Keratinocyte (primary cell): ENCODE measurements at regions not wholly inside any gene's neighbourhood (a gene's known extent, or its start where the extent isn't known, plus 50 kb on each side); places are given as distances from the start of the nearest gene placed in this dataset.
"Not testable (repeated sequence)": the region's sequence is repeated elsewhere in the genome, so short reads cannot be mapped to it uniquely, and the experiment has no call there.

Source experiments
- CTCF ChIP-seq, 3 experiments: IDR thresholded peaks in 1 of 3; conservative IDR thresholded peaks in 1 of 3; optimal IDR thresholded peaks in 1 of 3; 2 replicates in 2 of 3; 3 replicates in 1 of 3; pipeline versions ENCODE3 to v1.5.1; 2011; ENCODE audit warnings: low read length in 3 of 3, mild to moderate bottlenecking in 3 of 3, moderate library complexity in 2 of 3, control low read depth in 1 of 3, inconsistent platforms in 1 of 3; ENCODE audit not compliant: insufficient read depth in 2 of 3; ENCODE audit errors: extremely low read depth in 1 of 3
- EZH2 ChIP-seq: IDR thresholded peaks from one replicate; pipeline ENCODE4 v1.6.1; 2012; ENCODE audit warnings: inconsistent platforms, mild to moderate bottlenecking, low read length, moderate library complexity

DNA sequence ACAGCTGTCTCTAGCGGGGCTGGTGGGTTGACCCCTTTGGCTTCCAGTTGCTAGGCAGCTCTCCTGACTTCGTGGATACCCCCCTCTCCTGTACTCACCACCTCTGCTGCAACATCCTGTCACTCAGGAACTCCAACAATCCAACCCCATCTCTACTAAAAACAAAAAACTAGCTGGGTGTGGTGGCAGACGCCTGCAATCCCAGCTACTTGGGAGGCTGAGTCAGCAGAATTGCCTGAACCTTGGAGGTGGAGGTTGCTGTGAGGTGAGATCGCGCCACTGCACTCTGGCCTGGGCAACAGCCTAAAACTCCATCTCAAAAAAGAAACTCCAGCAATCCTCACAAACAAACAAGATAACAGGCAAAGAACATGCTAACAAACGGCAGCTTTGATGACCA lies 162.4 kb downstream of the TRIM43 start:
- TF ChIP-seq CTCF (optimal IDR thresholded peaks at IDR 0.05 in 1 of 3, IDR thresholded peaks at IDR 0.05 in 1 of 3, conservative IDR thresholded peaks at IDR 0.05 in 1 of 3; ENCODE audit: extremely low read depth in 1 of 3, insufficient read depth in 2 of 3, low read length in 3 of 3); EZH2: not testable (repeated sequence)
